ENCODE measurements at regions not wholly inside any gene's neighbourhood (a gene's known extent, or its start where the extent isn't known, plus 50 kb on each side); places are given as distances from the start of the nearest gene placed in this dataset.

- intact Hi-C loops (cut with DNase I; ENCODE audit: low total_unique reads): no loop called here
- TF ChIP-seq CTCF (IDR thresholded peaks at IDR 0.05) (no peak), POLR2A (IDR thresholded peaks at IDR 0.05) (no peak)
Observed at GRCh38 chr20:62570403-62570802, 71.9 kb upstream of the SLCO4A1 start.

GRCh38 chr20:62570897-62571668 is 71.2 kb upstream of the SLCO4A1 start:
- Histone ChIP-seq H3K4me1 (no peaks in the 10 kb centered on the region), H3K27ac (no peak overlapping the region), H3K27me3 (no peaks in the 10 kb centered on the region), H3K4me3 (no peak overlapping the region), H3K9me3 (no peaks in the 10 kb centered on the region), H3K36me3 (no peaks in the 10 kb centered on the region)
- intact Hi-C loops (cut with DNase I; ENCODE audit: low total_unique reads): no loop called here
- no peak for DNase-seq
- no peak for TF ChIP-seq POLR2A (IDR thresholded peaks at IDR 0.05)
- no peak for TF ChIP-seq CTCF (IDR thresholded peaks at IDR 0.05)

More at GRCh38 chr20:62570403-62570802, 71.9 kb upstream of the SLCO4A1 start:
- Histone ChIP-seq H3K4me1 (no peaks in the 10 kb centered on the region), H3K36me3 (no peaks in the 10 kb centered on the region), H3K27ac (no peak overlapping the region), H3K4me3 (no peak overlapping the region), H3K9me3 (no peaks in the 10 kb centered on the region), H3K27me3 (no peaks in the 10 kb centered on the region)
- no peak for DNase-seq

- no peak overlapping the region for H3K27ac ChIP-seq
- no peak for DNase-seq
- TF ChIP-seq POLR2A (IDR thresholded peaks at IDR 0.05): no peak
- no peak for TF ChIP-seq CTCF (IDR thresholded peaks at IDR 0.05)
- H3K9me3 ChIP-seq: no peaks in the 10 kb centered on the region
- H3K4me3 ChIP-seq: no peak overlapping the region
- intact Hi-C loops (cut with DNase I; ENCODE audit: low total_unique reads): no loop called here
- no peaks in the 10 kb centered on the region for H3K36me3 ChIP-seq
- H3K27me3 ChIP-seq: no peaks in the 10 kb centered on the region
- no peaks in the 10 kb centered on the region for H3K4me1 ChIP-seq
Observed at GRCh38 chr20:62571669-62572344, 70.5 kb upstream of the SLCO4A1 start.

- TF ChIP-seq CTCF (IDR thresholded peaks at IDR 0.05) (no peak), POLR2A (IDR thresholded peaks at IDR 0.05) (no peak)
- H3K27me3 ChIP-seq: no peaks in the 10 kb centered on the region
- intact Hi-C loops (cut with DNase I; ENCODE audit: low total_unique reads): no loop called here
- no peaks in the 10 kb centered on the region for H3K36me3 ChIP-seq
- no peaks in the 10 kb centered on the region for H3K9me3 ChIP-seq
- H3K4me3 ChIP-seq: no peak overlapping the region
- H3K27ac ChIP-seq: no peak overlapping the region
- no peak for DNase-seq
- H3K4me1 ChIP-seq: no peaks in the 10 kb centered on the region
Observed at GRCh38 chr20:62572980-62573379, 69.3 kb upstream of the SLCO4A1 start.

GRCh38 chr20:62573817-62574216 is 68.5 kb upstream of the SLCO4A1 start:
- TF ChIP-seq POLR2A (IDR thresholded peaks at IDR 0.05): no peak
- TF ChIP-seq CTCF (IDR thresholded peaks at IDR 0.05): no peak
- H3K4me3 ChIP-seq: no peak overlapping the region

More at GRCh38 chr20:62573817-62574216, 68.5 kb upstream of the SLCO4A1 start:
- intact Hi-C loops (cut with DNase I; ENCODE audit: low total_unique reads): no loop called here
- DNase-seq: no peak
- peaks cover 0 to 6% of the 10 kb centered on the region in 2 donors for H3K27me3 ChIP-seq
- no peaks in the 10 kb centered on the region for H3K4me1 ChIP-seq
- no peaks in the 10 kb centered on the region for H3K36me3 ChIP-seq
- no peak overlapping the region for H3K27ac ChIP-seq
- H3K9me3 ChIP-seq: no peaks in the 10 kb centered on the region

Data from uterus (tissue), 3 donors.